Left forelimb (tissue), 1 donor: ENCODE measurements at regions not wholly inside any gene's neighbourhood (a gene's known extent, or its start where the extent isn't known, plus 50 kb on each side); places are given as distances from the start of the nearest gene placed in this dataset.

Experiments
- DNase-seq: peaks from one replicate; pipeline ENCODE4 v3.0.0-alpha.2; 2018; ENCODE audit warnings: low spot score

DNA sequence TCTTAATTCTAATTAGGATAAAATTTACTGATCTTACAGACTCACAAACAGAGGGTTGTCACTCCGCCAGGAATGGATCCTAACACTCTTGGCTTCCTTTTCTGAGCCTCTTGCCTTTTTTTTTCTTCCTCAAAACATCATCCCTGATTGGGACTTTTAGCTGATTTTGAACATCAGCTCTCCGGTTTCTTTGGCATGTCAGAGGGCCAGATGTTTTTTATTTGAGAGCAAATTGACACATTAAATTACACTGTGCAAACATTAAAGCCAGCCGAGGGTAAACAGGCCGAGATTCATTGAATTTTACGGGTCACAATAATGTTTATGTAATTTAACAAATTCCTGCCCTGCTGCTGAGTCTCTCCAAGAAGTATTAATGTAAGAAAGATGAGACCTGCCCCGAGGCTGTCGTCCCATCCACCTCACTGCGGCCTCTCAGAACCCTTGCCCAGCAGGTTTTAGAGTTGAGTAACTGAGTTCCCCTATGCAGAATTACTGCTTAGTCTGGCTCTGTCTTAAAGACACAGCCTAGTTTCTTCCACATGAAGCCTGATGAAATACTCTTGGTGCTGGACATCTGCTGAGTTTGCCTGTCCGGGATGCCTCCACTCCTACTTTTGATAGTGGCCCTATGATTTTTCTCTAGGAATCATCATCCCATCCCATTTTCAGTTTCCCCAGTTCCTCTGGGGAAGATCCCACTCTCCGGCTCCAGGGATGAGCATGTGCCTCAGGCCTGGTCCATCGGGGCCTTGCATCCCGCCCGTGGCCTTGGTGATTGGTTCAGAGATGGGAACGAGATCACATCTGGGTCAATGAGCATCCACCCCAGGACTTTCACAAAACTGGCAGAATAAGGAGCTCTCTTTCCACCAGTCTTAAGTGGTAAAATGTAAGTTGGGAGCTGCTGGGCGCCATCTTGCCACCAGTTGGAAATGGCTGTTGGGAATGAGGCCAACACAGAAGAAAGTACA is 226.6 kb upstream of the TLE3 start:
- DNase-seq, result peak; percentile 76

DNA sequence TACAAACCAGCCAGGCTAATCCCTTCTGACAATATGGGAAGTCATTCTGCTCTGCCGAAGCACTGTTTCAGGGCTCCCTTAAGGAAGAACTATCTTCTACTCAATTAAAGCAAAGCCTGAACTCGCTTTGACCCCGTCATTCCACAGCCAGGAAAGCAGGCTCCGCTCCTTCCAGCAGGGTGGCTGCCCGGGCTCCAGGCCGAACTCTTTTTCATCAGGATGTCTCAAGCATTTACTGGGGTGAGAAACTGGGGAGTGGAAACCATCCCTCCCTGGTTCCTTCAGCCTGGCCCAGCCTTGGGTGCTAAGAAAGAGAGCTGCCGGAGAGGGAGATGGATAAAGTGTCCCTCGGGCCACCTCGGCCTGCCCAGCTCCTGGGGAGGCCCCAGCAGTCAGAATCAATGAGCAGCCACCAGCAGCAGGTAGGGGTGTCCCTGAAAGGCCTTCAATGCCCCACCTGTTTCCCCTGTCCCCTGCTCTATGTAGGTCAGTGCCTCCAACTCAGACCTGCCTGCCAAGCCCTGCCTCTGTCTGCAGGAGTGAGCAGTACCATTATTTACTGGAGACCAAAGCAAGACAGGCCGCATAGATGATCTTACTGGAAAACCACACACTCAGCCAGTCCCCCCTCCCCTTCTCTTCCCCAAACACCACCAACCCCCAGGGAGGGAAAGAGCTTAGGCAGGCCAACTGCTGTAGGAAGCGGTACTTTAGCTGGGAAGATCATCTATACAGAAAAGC is 225.6 kb upstream of the TLE3 start:
- peak; percentile 87 for DNase-seq

DNA sequence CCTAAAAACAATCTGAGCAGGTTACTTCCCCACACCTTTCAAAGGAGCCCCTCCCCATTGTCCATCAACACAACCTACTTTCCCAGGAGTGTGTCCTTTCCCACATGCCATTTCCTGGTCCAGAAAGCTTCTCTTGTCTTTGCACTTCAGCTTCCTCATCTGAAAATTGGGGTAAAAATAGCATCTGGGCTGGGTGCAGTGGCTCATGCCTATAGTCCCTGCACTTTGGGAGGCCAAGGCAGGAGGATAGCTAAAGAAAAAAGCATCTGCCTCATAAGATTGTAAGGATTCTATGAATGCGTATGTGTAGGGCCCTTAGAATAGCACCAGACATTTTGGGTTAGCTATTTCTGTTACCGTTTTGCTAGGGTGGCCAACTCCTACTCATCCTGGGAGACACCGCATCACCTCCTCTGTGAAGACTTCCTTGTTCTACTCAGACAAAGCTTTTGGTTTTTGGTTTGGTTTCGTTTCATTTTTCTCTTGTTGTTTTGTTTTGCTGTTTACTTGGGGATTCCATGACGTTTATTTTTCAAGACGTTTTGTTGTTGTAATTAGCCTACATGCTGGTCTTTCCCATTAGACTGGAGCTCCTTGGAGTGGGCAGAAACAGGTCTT is 224.4 kb upstream of the TLE3 start:
- peak; percentile 22 for DNase-seq

DNA sequence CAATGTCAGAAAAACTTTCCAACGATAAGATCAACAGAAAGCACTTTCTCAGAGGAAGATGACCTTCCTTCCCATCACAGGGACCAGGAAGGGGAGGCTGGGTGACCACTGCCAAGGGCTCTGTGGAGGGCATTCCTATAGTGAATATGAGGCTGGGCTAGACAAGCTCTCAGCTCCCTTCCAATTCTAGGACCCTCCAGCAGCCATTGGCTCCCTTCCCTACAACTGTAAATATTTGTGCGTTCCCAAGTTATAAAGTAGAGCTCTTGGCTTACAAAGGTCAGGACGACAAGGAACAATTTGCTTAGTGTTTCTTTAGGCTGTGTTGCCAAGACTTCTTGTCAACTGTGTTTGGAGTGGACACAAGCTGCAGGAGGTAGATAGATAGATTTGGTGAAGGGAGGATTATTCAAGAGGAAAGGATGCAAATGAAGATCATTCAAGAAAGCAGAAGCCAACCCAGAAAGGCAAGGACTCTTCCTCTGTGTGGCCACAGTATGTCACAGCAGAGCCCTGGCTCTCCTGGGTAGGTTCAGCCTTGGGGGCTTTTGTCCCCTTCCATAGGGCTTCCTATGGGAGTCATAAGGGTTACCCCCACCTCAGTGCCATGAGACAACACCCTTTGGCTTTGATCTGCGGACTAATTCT is 223.6 kb upstream of the TLE3 start:
- DNase-seq, result no peak

DNA sequence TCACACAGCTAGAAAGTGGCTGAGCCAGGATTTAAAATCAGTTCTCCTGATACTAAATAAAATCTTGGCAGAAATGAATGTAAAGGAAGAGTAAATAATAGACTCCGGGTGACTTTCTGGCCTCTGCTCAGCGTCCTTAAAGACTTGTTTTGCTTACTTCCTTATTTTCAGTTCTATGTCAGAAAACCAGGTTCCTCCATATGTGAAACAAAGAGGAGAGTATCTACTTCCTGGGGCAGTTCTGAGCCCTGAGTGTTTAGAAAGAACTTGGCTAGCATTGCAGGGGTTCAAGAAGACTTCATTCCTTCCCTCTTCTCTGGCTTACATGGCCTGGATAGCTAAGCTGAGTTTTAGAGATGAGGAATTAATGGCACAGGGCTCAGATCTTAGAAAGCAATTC is 222.8 kb upstream of the TLE3 start:
- no peak for DNase-seq

DNA sequence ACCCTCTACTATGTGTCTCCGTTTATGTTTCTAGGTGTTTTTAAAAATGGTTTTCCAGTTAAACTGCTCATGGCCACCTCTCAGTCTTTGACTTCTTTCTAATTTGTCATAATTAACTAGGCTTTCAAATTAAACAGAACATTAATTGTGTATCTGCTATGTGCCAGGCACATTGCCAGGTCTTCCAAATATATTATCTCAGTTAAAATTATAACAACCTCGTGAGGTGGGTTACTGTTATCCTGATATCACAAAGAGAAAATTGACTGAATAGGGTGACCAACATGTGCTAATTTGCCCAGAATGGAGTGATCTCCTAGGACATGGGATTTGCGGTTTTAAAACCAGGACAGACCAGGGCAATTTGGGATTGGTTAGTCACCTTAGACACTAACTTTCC is 222.4 kb upstream of the TLE3 start:
- no peak for DNase-seq

DNA sequence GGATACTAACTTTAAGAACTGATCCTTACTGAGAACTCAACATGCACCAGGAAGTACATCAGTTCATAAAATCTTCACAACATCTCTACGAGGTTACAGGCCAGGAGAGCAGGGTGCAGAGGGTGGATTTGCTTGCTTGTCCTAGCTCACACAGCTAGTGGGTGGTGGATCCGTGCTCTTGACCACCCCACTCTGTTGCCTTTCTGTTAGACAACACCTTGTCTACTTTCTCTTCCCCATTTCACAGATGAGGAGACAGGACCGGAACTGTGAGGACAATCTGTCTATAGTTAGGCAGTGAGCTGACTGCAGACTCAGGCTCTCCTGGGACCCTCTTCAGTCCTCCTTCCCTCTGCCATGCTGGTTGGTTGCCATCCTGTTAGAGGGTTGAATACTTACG is 221.7 kb upstream of the TLE3 start:
- DNase-seq, result no peak

DNA sequence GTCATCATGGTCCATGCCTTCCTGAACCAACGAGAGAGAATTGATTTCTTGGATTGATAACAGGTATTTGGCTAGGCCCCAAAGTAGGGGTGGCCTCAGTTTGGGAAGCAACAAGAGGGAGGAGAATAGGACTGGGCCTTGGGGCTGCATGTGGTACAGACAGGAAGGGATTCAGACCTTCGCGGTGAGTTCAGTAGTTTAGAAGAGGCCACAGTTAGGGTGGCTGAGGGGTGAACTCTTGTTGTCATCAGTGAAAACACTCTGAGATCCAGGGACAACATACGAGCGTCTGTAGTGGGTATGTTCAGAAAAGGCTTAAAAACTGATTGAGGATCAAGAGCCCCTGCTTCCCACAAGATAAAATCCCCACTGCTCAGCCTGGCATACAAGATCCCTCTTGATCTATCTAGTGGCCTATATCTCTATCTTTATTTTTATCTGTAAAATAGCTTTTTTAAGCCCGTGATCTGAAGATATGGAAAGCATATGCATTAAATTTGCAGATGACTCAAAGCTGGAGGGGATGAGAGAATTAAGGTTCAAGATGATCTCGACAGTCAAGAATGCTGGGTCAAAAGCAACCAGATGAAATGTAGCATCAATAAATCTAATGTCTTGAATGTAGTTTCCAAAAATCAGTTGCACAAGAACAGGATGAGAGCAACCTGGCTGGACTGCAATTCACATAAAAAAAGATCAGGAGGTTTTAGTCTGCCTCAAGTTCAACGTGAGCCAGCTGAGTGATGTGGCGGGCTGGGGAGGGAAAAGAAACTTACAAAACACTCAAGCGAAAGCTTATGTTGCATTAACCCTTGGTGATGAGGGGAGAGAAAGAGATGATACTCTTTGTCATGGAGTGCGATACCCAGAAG is 221.1 kb upstream of the TLE3 start:
- no peak for DNase-seq

DNA sequence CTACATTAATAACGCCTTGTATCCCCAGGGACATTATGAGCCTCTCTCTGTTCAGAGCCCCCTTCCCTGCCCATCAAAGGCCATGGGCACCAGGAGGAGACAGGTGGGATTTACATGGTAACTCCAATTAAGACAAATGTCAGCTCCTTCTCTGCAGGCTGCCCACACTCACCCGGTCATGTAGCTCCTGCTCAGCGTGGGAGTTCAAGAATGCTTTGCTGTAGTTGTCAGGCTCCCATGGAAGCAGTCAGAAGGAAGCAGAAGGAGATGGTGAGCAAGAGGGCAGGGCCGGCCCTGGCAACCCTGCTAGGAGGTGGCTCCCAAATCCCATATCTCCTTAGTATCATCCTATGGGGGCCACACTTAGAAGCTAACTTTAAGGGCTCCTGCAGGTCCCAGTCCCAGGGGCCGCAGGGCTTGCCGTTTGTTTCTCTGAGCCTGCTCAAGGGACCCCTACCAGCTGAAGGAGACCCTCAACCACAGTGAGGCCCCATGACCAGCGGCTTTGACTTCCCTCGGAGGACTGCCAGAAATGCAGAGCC is 218.4 kb upstream of the TLE3 start:
- no peak for DNase-seq

DNA sequence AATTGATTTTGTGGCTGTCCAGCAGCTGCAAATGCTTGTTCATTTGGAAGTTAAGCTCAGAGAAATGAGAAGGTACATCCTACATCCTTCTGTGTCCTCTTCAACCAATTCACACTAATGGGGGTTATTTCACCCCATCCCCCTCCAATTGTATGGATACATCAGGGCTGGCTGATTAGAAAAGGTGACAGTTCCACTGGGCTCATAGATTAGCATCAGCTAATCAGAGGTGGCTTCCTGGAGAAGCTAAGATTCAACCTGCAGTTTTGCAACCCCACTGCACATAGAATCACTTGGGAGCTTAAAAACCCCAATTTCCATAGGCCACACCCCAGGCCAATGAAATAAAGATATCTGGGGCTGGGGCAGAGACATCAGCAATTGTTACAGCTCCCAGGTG is 217.7 kb upstream of the TLE3 start:
- DNase-seq, result no peak

DNA sequence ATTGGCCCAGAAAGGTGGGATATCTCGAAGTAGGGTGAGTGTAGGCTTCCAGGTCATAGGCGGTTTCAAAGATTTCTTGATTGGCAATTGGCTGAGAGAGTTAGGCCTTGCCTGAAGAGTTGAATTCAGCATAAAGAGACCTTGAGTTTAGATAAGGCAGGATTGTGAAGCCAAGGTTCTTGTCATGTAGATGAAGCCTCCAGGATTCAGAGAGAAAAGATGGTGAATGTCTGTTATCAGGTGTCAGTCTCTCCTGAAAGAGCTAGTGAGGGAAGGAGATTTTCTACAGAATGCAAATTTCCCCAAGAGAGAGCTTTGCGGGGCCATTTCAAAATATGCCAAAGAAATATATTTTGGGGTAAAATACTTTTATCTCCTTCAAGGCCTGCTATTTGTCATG is 217.0 kb upstream of the TLE3 start:
- DNase-seq, result no peak

DNA sequence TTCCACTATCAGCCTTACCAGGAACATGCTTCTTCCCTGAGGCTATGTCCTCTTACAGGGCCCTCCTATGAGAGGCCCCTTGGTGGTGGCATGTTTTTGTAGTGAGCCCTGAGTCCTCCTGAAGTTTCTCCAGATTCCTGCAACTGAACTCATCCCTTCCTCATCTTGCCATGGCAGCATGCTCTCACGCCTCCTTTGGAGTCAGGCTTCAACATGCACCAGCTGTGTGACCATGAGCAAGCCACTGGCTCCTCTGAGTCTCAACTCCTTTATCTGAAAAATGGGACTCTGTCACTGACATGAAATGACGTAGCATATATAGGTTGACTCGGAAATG is 216.3 kb upstream of the TLE3 start:
- DNase-seq, result no peak

DNA sequence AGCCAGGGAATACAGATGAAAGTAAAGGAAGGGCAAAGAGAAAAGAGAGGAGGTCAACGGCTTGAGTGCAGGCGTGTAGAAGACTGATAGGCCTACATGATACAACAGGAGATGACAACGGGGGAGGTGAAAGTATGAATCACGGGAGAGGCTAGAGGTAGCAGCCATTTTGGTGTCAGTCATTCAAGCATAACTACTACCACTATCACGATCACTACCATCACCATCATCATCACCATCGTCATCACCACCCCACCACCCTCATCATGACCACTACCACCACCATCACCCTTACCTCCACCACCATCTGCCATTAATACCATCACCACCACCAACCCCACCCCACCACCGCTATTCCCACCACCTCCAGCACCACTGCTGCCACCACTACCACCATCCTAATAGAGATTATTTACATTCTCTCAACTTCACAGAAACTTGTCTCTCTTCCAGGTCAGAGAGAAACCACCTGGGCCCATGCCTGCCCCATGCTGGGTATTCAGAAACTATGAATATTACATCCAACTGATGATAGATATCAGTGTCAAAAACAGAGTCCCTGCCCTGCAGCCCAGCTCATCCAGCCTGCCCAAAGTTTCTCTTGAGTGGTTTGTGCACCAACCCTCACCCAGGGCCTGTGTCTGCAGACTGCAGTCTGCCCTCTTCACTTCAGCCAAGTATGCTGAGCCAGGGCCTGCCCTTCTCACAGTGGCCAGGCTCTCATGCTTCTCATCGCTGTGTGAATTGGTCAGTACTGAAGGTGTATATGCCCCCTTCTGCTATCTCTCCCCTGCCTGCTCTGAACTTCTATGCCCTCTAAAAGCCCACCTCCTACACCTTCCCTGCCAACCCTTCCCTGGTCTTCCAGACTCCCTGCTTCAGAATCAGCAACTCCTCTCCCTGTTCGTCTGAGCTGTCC is 215.6 kb upstream of the TLE3 start:
- no peak for DNase-seq

DNA sequence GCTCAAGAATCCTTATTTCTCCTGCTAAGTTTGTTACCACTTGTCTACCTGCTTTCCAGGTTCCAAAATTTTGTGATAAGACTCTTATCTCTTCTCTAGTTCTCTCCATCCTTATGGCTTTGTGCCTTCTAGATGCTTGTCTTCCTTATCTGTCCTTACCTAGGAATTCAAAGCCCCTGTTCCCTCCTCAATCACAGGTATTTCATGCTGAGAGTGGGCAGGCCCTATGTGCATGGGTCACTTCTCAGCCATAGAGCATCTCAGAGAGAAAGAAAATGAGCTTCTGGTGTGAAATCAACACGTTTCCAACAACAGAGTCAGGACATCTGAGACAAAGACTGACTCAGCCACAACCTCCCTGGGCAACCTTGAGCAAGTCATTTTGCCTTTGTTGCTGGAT is 214.1 kb upstream of the TLE3 start:
- no peak for DNase-seq

DNA sequence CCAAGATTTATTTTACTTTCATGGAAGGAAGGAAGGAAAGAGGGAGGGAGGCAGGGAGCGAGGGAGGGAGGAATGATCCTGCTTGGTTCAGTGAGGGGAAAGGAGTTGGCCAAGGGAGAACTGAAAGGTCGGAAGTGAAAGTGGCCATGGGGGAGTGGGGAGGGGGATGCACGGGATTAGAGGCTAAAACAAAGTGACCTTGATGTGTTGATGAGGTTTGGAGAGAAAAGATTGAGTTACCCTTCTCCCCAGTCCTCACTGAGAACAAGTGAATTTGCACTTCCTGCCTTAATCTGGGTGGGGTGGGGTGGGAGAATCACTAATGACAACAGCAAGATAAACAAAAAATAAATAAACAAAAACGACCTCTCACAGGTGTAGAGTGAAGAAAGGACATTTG is 212.0 kb upstream of the TLE3 start:
- DNase-seq, result no peak

DNA sequence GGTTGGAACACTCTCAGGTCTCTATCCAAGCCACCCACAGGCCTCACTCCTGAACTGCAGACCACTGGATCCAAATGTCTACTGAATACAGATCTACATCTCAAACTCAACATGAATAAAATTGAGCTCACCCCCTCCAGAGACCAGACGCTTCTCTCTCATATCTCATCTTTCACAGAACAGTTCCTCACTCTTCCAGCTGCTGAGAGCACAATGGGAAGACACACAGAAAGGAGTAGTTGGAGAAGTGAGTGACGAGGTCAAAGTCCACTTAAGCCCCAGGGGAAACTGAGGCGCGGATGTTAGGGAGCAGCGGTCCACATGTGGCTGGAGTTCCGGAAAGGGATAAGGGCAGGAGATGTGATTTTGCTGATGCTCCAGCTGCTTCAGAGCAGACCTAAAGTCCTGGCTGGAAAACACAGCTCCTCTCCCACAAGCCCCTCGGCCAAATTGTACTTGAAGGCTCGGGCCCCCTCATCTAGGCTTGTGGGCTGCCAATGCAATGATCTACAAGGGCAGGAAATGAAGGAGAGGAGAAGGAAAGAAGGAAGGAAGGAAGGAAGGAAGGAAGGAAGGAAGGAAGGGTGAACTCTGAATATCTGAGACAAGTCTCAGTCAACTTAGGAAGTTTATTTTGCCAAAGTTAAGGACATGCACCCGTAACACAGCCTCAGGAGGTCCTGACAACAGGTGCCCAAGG is 211.2 kb upstream of the TLE3 start:
- no peak for DNase-seq

DNA sequence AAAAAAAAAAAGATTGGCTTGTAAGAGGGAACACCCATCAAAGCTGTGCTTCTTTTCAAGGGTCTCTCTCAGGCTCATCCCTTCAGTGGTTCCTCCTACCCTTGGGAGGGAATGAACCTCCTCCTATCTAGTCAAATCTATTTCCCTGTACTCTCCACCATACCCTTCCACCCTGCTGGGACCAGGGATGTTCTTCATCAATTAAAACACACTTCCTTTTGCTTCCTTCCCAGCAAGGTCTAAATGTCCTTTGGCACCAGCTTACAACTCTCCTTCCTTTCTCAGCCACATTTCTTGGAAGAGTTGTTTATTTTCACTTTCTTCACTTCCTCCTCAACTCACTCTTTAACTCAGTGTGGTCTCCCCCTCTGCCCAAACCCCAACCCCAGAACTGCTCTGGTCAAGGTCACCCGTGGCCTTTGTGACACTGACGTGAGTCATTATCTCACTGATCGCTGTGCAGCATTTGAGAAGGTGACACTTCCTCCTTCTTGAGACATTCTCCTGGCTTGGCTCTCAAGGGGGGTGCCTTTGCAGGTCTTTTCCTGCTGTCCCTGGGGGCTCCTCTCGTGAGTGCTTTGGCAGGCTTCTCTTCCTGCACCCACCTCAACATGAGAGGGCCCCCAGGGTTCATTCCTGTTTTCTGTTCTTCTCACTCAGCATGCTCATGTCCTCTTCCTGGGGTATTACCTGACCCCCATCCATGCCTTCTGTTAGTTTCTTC is 210.5 kb upstream of the TLE3 start:
- no peak for DNase-seq

DNA sequence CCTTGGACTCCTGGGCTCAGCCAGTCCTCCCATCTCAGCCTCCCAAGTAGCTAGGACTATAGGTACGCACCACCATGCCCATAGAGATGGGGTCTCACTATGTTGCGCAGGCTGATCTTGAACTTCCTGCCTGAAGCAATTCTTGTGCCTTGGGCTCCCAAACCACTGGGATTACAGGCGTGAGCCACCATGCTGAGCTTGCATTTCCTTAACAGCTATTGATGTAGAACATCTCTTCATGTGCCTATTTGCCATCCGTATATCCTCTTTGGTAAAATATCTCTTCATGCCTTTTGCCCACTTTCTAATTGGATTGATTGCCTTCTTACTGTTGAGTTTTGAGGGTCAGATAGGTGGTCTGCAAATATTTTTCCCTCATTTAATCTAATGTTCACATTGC is 208.9 kb upstream of the TLE3 start:
- DNase-seq, result no peak

DNA sequence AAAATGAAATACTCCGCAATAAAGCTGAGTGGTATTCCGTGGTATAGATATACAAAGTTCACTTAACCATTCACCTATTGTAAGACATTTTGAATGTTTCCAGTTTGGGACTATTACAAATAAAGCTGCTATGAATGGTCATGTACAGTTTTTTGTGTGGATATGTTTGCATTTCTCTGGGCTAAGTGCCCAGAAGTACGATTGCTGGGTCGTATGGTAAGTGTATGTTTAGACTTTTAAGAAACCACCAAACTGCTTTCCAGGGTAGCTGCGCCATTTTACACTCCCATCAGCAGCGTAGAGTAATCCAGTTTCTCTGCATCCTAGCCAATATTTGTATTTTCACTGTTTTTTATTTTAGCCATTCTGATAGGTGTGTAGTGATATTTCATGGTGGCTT is 208.4 kb upstream of the TLE3 start:
- DNase-seq, result no peak
